Ascending aorta (tissue), 2 donors: ENCODE measurements at regions not wholly inside any gene's neighbourhood (a gene's known extent, or its start where the extent isn't known, plus 50 kb on each side); places are given as distances from the start of the nearest gene placed in this dataset.

Experiments used
- DNase-seq, 2 donors: peaks; one replicate each; pipeline ENCODE4 v3.0.0-alpha.2; 2019; ENCODE audit warnings: low spot score in 2 of 2
- H3K27ac ChIP-seq, 2 donors: fragments of 200-600 bp; sonication (generic); one replicate each; pipeline ENCODE4 v1.5.1; 2016 to 2017; ENCODE audit warnings: mild to moderate bottlenecking in 1 of 2
- H3K27me3 ChIP-seq: fragments of 200-600 bp; sonication (generic); one replicate; pipeline ENCODE4 v1.5.1; 2017
- H3K36me3 ChIP-seq, 2 donors: fragments of 200-600 bp; sonication (generic); one replicate each; pipeline ENCODE4 v1.5.1; 2016
- H3K4me1 ChIP-seq, 2 donors: fragments of 200-600 bp; sonication (generic); one replicate each; pipeline ENCODE4 v1.5.1; 2016 to 2017; ENCODE audit warnings: mild to moderate bottlenecking in 1 of 2
- H3K4me3 ChIP-seq, 2 donors: fragments of 200-600 bp; sonication (generic); one replicate each; pipeline ENCODE4 v1.5.1; 2016 to 2017; ENCODE audit warnings: mild to moderate bottlenecking in 1 of 2
- H3K9me3 ChIP-seq, 2 donors: fragments of 200-600 bp; sonication (generic); one replicate each; pipeline ENCODE4 v1.5.1; 2016
- intact Hi-C: fragments of 100-400 bp; cut with DNase I; formaldehyde crosslinking; loops from one replicate; pipeline ENCODE4 v1.15.1; 2023
- TF ChIP-seq, protein P1 (sequence below), 3 experiments: fragments of 200-600 bp in 2 of 3; fragments of 450-650 bp in 1 of 3; sonication (generic) in 2 of 3; IDR thresholded peaks; one replicate each; pipeline ENCODE4 v1.5.1; 2016 to 2019; ENCODE audit warnings: antibody characterized with exemption in 3 of 3, mild to moderate bottlenecking in 1 of 3, moderate library complexity in 1 of 3

DNA sequence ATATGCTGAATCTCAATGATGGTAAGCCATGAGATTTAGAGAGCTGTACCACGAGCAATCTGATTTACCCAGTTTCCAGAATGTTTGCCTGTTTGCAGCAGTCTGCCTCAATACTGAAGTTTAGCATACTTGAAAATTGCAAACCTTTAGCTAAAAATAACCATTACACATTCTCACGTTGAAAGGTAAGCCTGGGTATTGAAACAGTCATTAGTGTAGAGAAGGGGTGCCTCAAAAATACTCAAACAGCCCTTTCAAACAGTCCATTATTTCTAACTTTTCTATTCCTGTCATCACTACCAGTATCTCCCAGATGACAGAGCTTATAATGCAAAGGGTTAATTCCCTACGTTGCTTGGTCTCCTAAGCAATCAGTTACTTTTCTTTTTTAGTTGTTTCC, 111.8 kb upstream of the MBNL1 start:
- Histone ChIP-seq H3K27me3 (no peaks in the 10 kb centered on the region), H3K27ac (peak overlapping the region; percentile 70 to 73), H3K36me3 (no peaks in the 10 kb centered on the region), H3K9me3 (no peaks in the 10 kb centered on the region), H3K4me3 (no peak overlapping the region), H3K4me1 (peaks cover 3 to 41% of the 10 kb centered on the region in 2 donors)
- no peak for DNase-seq
- TF ChIP-seq, protein P1, sequence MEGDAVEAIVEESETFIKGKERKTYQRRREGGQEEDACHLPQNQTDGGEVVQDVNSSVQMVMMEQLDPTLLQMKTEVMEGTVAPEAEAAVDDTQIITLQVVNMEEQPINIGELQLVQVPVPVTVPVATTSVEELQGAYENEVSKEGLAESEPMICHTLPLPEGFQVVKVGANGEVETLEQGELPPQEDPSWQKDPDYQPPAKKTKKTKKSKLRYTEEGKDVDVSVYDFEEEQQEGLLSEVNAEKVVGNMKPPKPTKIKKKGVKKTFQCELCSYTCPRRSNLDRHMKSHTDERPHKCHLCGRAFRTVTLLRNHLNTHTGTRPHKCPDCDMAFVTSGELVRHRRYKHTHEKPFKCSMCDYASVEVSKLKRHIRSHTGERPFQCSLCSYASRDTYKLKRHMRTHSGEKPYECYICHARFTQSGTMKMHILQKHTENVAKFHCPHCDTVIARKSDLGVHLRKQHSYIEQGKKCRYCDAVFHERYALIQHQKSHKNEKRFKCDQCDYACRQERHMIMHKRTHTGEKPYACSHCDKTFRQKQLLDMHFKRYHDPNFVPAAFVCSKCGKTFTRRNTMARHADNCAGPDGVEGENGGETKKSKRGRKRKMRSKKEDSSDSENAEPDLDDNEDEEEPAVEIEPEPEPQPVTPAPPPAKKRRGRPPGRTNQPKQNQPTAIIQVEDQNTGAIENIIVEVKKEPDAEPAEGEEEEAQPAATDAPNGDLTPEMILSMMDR (IDR thresholded peaks at IDR 0.05) = no peak
- intact Hi-C loops = loop anchor here (5.0 kb wide), 2 partner anchors 35 to 110 kb away; partner anchors contain the start of gene MBNL1

DNA sequence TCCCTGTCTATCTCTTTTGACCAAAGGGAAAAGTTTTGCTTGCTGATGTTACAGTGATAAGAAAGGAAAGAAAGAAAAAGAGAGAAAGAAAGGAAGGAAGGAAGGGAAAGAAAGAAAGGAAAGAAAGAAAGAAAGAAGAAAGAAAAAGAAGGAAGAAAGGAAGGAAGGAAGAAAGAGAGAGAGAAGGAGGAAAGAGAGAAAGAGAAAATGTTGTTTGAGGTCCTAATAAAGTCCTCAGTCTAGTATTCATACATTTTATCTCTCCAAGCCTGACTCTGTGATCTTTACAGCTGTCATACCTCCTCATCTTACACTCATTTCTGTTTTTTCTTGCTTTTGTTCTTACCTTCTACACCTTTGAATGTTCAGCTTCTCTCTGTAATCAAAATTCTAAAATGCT, 111.4 kb upstream of the MBNL1 start:
- no peaks in the 10 kb centered on the region for H3K36me3 ChIP-seq
- TF ChIP-seq, protein P1 (IDR thresholded peaks at IDR 0.05) = no peak
- H3K4me3 ChIP-seq = no peak overlapping the region
- H3K27me3 ChIP-seq = no peaks in the 10 kb centered on the region
- H3K27ac ChIP-seq = peak overlapping the region; percentile 70 to 73
- no peak for DNase-seq
- intact Hi-C loops = loop anchor here (5.0 kb wide), 2 partner anchors 35 to 110 kb away; partner anchors contain the start of gene MBNL1
- peaks cover 3 to 39% of the 10 kb centered on the region in 2 donors for H3K4me1 ChIP-seq
- H3K9me3 ChIP-seq = no peaks in the 10 kb centered on the region

DNA sequence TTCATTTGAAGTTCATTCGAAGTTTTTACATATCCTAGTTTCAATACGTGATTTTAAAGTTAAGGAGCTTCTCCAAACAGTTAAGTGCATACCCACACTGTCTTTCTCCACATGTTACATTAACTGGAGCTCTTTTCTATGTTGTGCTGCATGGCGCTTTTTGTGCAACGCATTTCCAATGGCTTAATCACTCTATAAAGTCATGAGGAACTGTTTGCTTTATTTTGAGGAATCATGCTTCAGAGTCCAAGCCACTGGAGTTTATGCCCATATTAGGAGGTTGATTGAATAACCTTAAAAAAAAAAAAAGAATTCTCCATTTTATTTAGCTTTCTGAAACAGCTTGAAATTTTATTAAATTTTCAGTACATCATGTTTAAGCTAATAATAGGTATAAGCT, 109.4 kb upstream of the MBNL1 start:
- no peaks in the 10 kb centered on the region for H3K27me3 ChIP-seq
- TF ChIP-seq, protein P1 (IDR thresholded peaks at IDR 0.05) = no peak
- peak overlapping the region; percentile 70 to 73 for H3K27ac ChIP-seq
- peaks cover 0 to 1% of the 10 kb centered on the region in 2 donors for H3K9me3 ChIP-seq
- no peak overlapping the region for H3K4me3 ChIP-seq
- H3K4me1 ChIP-seq = peaks cover 3 to 39% of the 10 kb centered on the region in 2 donors
- H3K36me3 ChIP-seq = no peaks in the 10 kb centered on the region
- intact Hi-C loops = loop anchor here (2.0 to 5.0 kb wide), 3 partner anchors 37 to 108 kb away; partner anchors contain the start of gene MBNL1
- DNase-seq = peak in 1 of 2 donors; percentile 78

DNA sequence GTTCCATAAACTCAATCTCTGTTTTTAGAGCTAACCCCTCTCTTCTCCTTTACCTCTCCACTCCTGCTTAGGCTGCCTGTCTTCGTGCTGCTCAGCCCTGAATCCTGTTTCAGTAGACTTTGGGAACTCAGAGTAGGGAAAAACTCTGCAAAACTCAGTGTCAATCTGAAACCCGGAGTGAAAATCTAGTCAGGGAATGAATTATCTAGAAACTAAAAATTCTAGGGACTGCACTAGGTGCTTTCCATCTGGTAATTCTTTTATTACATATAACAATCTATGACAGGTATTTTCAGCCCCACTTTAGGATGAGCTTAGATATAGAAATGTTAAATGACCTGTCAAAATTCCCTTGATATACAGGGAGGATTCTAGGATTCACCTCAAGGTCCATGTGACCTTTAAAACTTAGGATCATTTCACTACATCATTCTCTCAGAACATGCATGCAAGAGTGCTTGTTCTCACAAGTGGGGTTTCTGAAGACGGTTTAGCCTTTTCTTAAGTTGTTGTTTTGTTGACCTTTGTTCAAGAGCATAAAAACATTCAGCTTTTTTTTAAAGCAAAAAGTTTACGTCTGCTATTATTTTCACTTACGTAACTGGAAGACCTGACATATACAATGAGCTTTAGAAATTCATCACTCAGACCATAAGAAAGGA, 108.2 kb upstream of the MBNL1 start:
- no peaks in the 10 kb centered on the region for H3K27me3 ChIP-seq
- DNase-seq = no peak
- peaks cover 5 to 9% of the 10 kb centered on the region in 2 donors for H3K9me3 ChIP-seq
- H3K4me1 ChIP-seq = peaks cover 3 to 39% of the 10 kb centered on the region in 2 donors
- intact Hi-C loops = no loop called here
- H3K4me3 ChIP-seq = no peak overlapping the region
- peak overlapping the region; percentile 63 to 73 for H3K27ac ChIP-seq
- TF ChIP-seq, protein P1 (IDR thresholded peaks at IDR 0.05) = no peak
- H3K36me3 ChIP-seq = no peaks in the 10 kb centered on the region

DNA sequence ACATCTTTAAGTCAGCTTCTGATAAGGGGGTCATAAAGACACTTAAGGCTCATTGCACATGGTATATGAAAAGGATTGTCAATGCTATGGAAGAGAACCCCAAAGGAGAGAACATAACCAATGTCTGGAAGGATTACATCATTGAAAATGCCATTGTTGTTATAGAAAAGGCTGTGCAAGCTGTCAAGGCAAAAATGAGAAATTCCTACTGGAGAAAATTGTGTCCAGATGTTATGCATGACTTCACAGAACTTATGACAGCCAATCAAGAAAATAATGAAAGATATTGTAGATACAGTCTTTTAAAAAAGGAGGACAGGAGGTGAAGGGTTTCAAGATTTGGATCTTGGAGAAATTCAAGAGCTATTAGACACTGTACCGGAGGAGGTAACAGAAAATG, 96.3 kb upstream of the MBNL1 start:
- H3K4me3 ChIP-seq = no peak overlapping the region

More for the DNA sequence above, 96.3 kb upstream of the MBNL1 start:
- H3K9me3 ChIP-seq = no peaks in the 10 kb centered on the region
- no peak for DNase-seq
- no peak overlapping the region for H3K27ac ChIP-seq
- intact Hi-C loops = no loop called here
- peaks cover 0 to 13% of the 10 kb centered on the region in 2 donors for H3K4me1 ChIP-seq
- TF ChIP-seq, protein P1 (IDR thresholded peaks at IDR 0.05) = no peak
- no peaks in the 10 kb centered on the region for H3K36me3 ChIP-seq
- H3K27me3 ChIP-seq = no peaks in the 10 kb centered on the region
